GM12878 (cell line): ENCODE measurements at regions not wholly inside any gene's neighbourhood (a gene's known extent, or its start where the extent isn't known, plus 50 kb on each side); places are given as distances from the start of the nearest gene placed in this dataset.

Experiments used
- ATAC-seq: fragments of 200-7000 bp; cut with Tn5 transposase; 3 replicates; pipeline ENCODE4 v1.9.1; 2020; ENCODE audit warnings: mild to moderate bottlenecking, moderate library complexity
- BruUV-seq: library from RNA; stranded (reverse); fragments of 400-500 nt; replicated peaks from 2 replicates; lab custom pipeline; 2021; lab: Mats Ljungman, UMichigan
- CTCF ChIA-PET: fragments of 300-600 bp; sonication (Branson Sonifier 250); formaldehyde crosslinking; extraction: SDS; loops from one replicate; lab custom pipeline; 2021; ENCODE audit warnings: inconsistent platforms; lab: Yijun Ruan, JAX
- POLR2A ChIA-PET: fragments of 350-600 bp; formaldehyde crosslinking; extraction: SDS; loops from one replicate; lab custom pipeline; 2021; ENCODE audit warnings: inconsistent platforms; lab: Charles Lee
- RAD21 ChIA-PET: fragments of 300-600 bp; sonication (Branson Sonifier 250); formaldehyde crosslinking; loops from one replicate; lab custom pipeline; 2023; ENCODE audit warnings: antibody characterized with exemption; ENCODE audit not compliant: unreplicated experiment; lab: Charles Lee
- SMC1A ChIA-PET: fragments of 300-600 bp; sonication (Branson Sonifier 250); formaldehyde crosslinking; loops from one replicate; lab custom pipeline; 2023; ENCODE audit not compliant: unreplicated experiment, uncharacterized antibody; lab: Charles Lee
- DNase-seq: peaks from one replicate; pipeline ENCODE4 v3.0.0-alpha.2; 2011; ENCODE audit warnings: low read depth, low spot score
- FAIRE-seq: peaks from 3 replicates; lab custom pipeline; 2011; peaks lifted over from hg19 to GRCh38; lab: Jason Lieb, UNC
- H2AFZ ChIP-seq: 2 replicates; pipeline ENCODE4 v1.6.0; 2011; ENCODE audit warnings: low read depth, low read length, control low read depth; ENCODE audit not compliant: control insufficient read depth
- H3K27ac ChIP-seq: 2 replicates; pipeline ENCODE4 v1.5.1; 2011; ENCODE audit warnings: control low read depth; ENCODE audit not compliant: control insufficient read depth, insufficient read depth
- H3K27me3 ChIP-seq, 2 experiments: replicated peaks in 1 of 2; 2 replicates each; pipeline versions ENCODE4 v1.6.0 to v1.6.1; 2011; ENCODE audit warnings: low read length in 1 of 2; ENCODE audit not compliant: control insufficient read depth in 2 of 2, insufficient read depth in 2 of 2
- H3K36me3 ChIP-seq, 2 experiments: 2 replicates each; pipeline ENCODE4 v1.5.1; 2011; ENCODE audit warnings: low read length in 1 of 2; ENCODE audit not compliant: control insufficient read depth in 2 of 2, insufficient read depth in 2 of 2
- H3K4me1 ChIP-seq: 2 replicates; pipeline ENCODE4 v1.6.1; 2011; ENCODE audit warnings: mild to moderate bottlenecking, low read length, moderate library complexity, mixed read lengths; ENCODE audit not compliant: control insufficient read depth, insufficient read depth
- H3K4me2 ChIP-seq: 2 replicates; pipeline ENCODE4 v1.6.0; 2011; ENCODE audit warnings: control low read depth; ENCODE audit not compliant: control insufficient read depth, insufficient read depth
- H3K4me3 ChIP-seq: fragments of 200-600 bp; sonication (generic); 2 replicates; pipeline ENCODE4 v1.5.1; 2016
- H3K79me2 ChIP-seq: 2 replicates; pipeline ENCODE4 v1.6.0; 2011; ENCODE audit warnings: low read length; ENCODE audit not compliant: control insufficient read depth, insufficient read depth
- H3K9ac ChIP-seq: 2 replicates; pipeline ENCODE4 v1.8.0; 2011; ENCODE audit warnings: low read length, control low read depth, mixed read lengths; ENCODE audit not compliant: control insufficient read depth, insufficient read depth
- H3K9me3 ChIP-seq: replicated peaks from 3 replicates; pipeline ENCODE4 v1.5.1; 2011; ENCODE audit warnings: mild to moderate bottlenecking, low read length; ENCODE audit not compliant: control insufficient read depth, insufficient read depth
- H4K20me1 ChIP-seq: 2 replicates; pipeline ENCODE4 v1.6.0; 2011; ENCODE audit not compliant: control insufficient read depth, insufficient read depth
- BCL3 ChIP-seq: IDR thresholded peaks from 2 replicates; pipeline ENCODE4 v1.6.1; 2011; ENCODE audit warnings: borderline replicate concordance, low read depth, mild to moderate bottlenecking, moderate library complexity, low read length; ENCODE audit not compliant: insufficient read depth, poor library complexity, severe bottlenecking
- BHLHE40 ChIP-seq, 2 experiments: fragments of 450-650 bp in 1 of 2; IDR thresholded peaks; 2 replicates each; pipeline ENCODE4 v1.6.1; 2011 to 2017; ENCODE audit warnings: low read depth in 2 of 2, borderline replicate concordance in 1 of 2, improper control_type of control experiment in 1 of 2, low read length in 1 of 2, mild to moderate bottlenecking in 1 of 2
- CEBPB ChIP-seq, 2 experiments: fragments of 150-350 bp in 1 of 2; IDR thresholded peaks; 2 replicates each; pipeline ENCODE4 v1.6.1; 2012 to 2014; ENCODE audit warnings: low read depth in 2 of 2, low read length in 2 of 2, borderline replicate concordance in 1 of 2, inconsistent platforms in 1 of 2
- CEBPZ ChIP-seq: fragments of 150-350 bp; IDR thresholded peaks from 2 replicates; pipeline ENCODE4 v1.6.1; 2016; ENCODE audit warnings: low read depth, low read length
- E2F8 ChIP-seq: fragments of 450-650 bp; IDR thresholded peaks from 2 replicates; pipeline ENCODE4 v1.6.1; 2018; ENCODE audit warnings: mild to moderate bottlenecking, low read depth, moderate library complexity; ENCODE audit not compliant: partially characterized antibody
- GATAD2B ChIP-seq: fragments of 450-650 bp; conservative IDR thresholded peaks from 2 replicates; pipeline ENCODE4 v1.6.1; 2017; ENCODE audit warnings: low read depth, mild to moderate bottlenecking, moderate library complexity
- HCFC1 ChIP-seq: fragments of 150-350 bp; IDR thresholded peaks from 2 replicates; pipeline ENCODE4 v1.6.1; 2014; ENCODE audit warnings: low read length
- HDAC6 ChIP-seq: fragments of 200-600 bp; sonication (generic); IDR thresholded peaks from one replicate; pipeline ENCODE4 v1.8.0; 2017; ENCODE audit warnings: antibody characterized with exemption; ENCODE audit not compliant: unreplicated experiment
- IRF4 ChIP-seq: IDR thresholded peaks from 2 replicates; pipeline ENCODE4 v1.6.1; 2011; ENCODE audit warnings: low read depth, low read length
- PAX5 ChIP-seq: IDR thresholded peaks from 2 replicates; pipeline ENCODE4 v1.6.1; 2011; ENCODE audit warnings: low read depth, low read length, borderline replicate concordance
- RAD21 ChIP-seq: IDR thresholded peaks from 2 replicates; pipeline ENCODE4 v1.6.1; 2011; ENCODE audit warnings: mild to moderate bottlenecking, low read depth, low read length, moderate library complexity; ENCODE audit not compliant: insufficient read depth
- SMAD5 ChIP-seq: IDR thresholded peaks from 2 replicates; pipeline ENCODE4 v1.6.1; 2016; ENCODE audit warnings: antibody characterized with exemption, low read depth
- SMC3 ChIP-seq: IDR thresholded peaks from 2 replicates; pipeline ENCODE4 v1.6.1; 2011; ENCODE audit warnings: low read length, improper control_type of control experiment, borderline replicate concordance
- SREBF1 ChIP-seq: IDR thresholded peaks from 2 replicates; pipeline ENCODE4 v1.6.1; 2012; ENCODE audit warnings: mild to moderate bottlenecking, low read length
- SREBF2 ChIP-seq: IDR thresholded peaks from 2 replicates; pipeline ENCODE4 v1.6.1; 2012; ENCODE audit warnings: mild to moderate bottlenecking, low read length
- SUPT20H ChIP-seq: IDR thresholded peaks from 2 replicates; pipeline ENCODE4 v1.6.1; 2011; ENCODE audit warnings: low read depth, mild to moderate bottlenecking, low read length, moderate library complexity, borderline replicate concordance; ENCODE audit not compliant: control insufficient read depth
- ZNF217 ChIP-seq: fragments of 450-650 bp; IDR thresholded peaks from 2 replicates; pipeline ENCODE4 v1.6.1; 2017; ENCODE audit warnings: antibody characterized with exemption, mild to moderate bottlenecking
- ZNF274 ChIP-seq: IDR thresholded peaks from one replicate; pipeline ENCODE4 v1.8.0; 2011; ENCODE audit not compliant: insufficient read length, insufficient read depth
- WGBS: methylation state at CpG from one replicate; pipeline ENCODE4 v1.1.6; 2016; ENCODE audit warnings: low lambda C conversion rate; ENCODE audit not compliant: insufficient replicate concordance, insufficient coverage; ENCODE audit errors: missing lambda C conversion rate; 5-methylcytosine and 5-hydroxymethylcytosine counted together
- in situ Hi-C: fragments of 300-500 bp; cut with MboI; formaldehyde crosslinking; loops from 9 replicates; pipeline ENCODE4 v1.14.3; 2018; ENCODE audit warnings: mixed read lengths
- intact Hi-C: fragments of 100-400 bp; cut with micrococcal nuclease; formaldehyde crosslinking; loops from one replicate; pipeline ENCODE4 v1.14.2; 2022; ENCODE audit not compliant: unreplicated experiment

GRCh38 chr6:105819745-105820144 is 266.4 kb upstream of the PRDM1 start:
- CTCF ChIA-PET: interaction anchor here (1.0 to 1.6 kb wide), 2 partner anchors 315 to 403 kb away, joined by 3 read pairs; no protein-coding TSS in a partner anchor
- BruUV-seq: no TSS peak
- Histone ChIP-seq H4K20me1 (no peaks in the 10 kb centered on the region), H3K27ac (no peak overlapping the region), H3K4me1 (no peaks in the 10 kb centered on the region), H2AFZ (no peak overlapping the region), H3K27me3 (no peaks in the 10 kb centered on the region), H3K9me3 (no peaks in the 10 kb centered on the region; the same call in 2 of the 3 replicates), H3K4me3 (no peak overlapping the region), H3K4me2 (no peak overlapping the region), H3K36me3 (no peaks in the 10 kb centered on the region), H3K9ac (no peak overlapping the region), H3K79me2 (no peaks in the 10 kb centered on the region)
- 50% methylated on average over 2 of the region's 2 CpGs for WGBS
- ATAC-seq (no peak; the same call in 2 of the 3 replicates), DNase-seq (no peak), FAIRE-seq (no peak)
- POLR2A ChIA-PET: no interaction called here
- intact Hi-C loops (no loop called here), in situ Hi-C loops (no loop called here)
- SMC1A ChIA-PET: interaction anchor here (1.0 to 1.7 kb wide), 5 partner anchors 12 to 173 kb away, joined by 3 to 6 read pairs (median 3); no protein-coding TSS in a partner anchor
- RAD21 ChIA-PET: no interaction called here
- TF ChIP-seq ZNF217 (no peak), GATAD2B (no peak), IRF4 (no peak), SREBF2 (no peak), HDAC6 (no peak), SMC3 (no peak), ZNF274 (no peak), PAX5 (no peak), RAD21 (no peak), CEBPZ (no peak), BHLHE40 (IDR thresholded peaks at IDR 0.05; ENCODE audit: borderline replicate concordance in 1 of 2, low read depth in 2 of 2, low read length in 1 of 2) (no peak), SMAD5 (no peak), CEBPB (IDR thresholded peaks at IDR 0.05; ENCODE audit: borderline replicate concordance in 1 of 2, low read depth in 2 of 2, low read length in 2 of 2) (no peak), BCL3 (no peak), SUPT20H (no peak), HCFC1 (no peak), E2F8 (no peak), SREBF1 (no peak)
